IMR-90 (cell line): ENCODE measurements at regions not wholly inside any gene's neighbourhood (a gene's known extent, or its start where the extent isn't known, plus 50 kb on each side); places are given as distances from the start of the nearest gene placed in this dataset.

Experiments
- ATAC-seq: fragments of 200-7000 bp; cut with Tn5 transposase; 2 replicates; pipeline ENCODE4 v1.9.1; 2020; ENCODE audit warnings: low read depth, mild to moderate bottlenecking, moderate library complexity
- BruUV-seq: library from RNA; stranded (reverse); fragments of 400-500 nt; replicated peaks from 2 replicates; lab custom pipeline; 2021; lab: Mats Ljungman, UMichigan
- CTCF ChIA-PET: fragments of 300-600 bp; formaldehyde crosslinking; extraction: SDS; loops from one replicate; lab custom pipeline; 2021; ENCODE audit warnings: antibody characterized with exemption; lab: Yijun Ruan, JAX
- POLR2A ChIA-PET: fragments of 300-600 bp; sonication (Branson Sonifier 250); formaldehyde crosslinking; loops from one replicate; lab custom pipeline; 2022; ENCODE audit warnings: antibody characterized with exemption; ENCODE audit not compliant: unreplicated experiment; lab: Charles Lee
- DNase-seq: peaks from one replicate; pipeline ENCODE4 v3.0.0; 2013
- H2AFZ ChIP-seq: replicated peaks from 2 replicates; pipeline ENCODE3; 2013; ENCODE audit warnings: low read length, mild to moderate bottlenecking; ENCODE audit not compliant: poor library complexity
- H2AK5ac ChIP-seq: 2 replicates; pipeline ENCODE4 v1.6.1; 2013; ENCODE audit warnings: low read depth, low read length, inconsistent platforms
- H2AK9ac ChIP-seq: replicated peaks from 2 replicates; pipeline ENCODE3; 2013; ENCODE audit warnings: mild to moderate bottlenecking, low read depth, low read length, moderate library complexity; ENCODE audit not compliant: poor library complexity
- H2BK120ac ChIP-seq: 2 replicates; pipeline ENCODE4 v1.6.1; 2013; ENCODE audit warnings: low read depth, low read length, inconsistent platforms
- H2BK15ac ChIP-seq: 3 replicates; pipeline ENCODE4 v1.6.1; 2013; ENCODE audit warnings: low read depth, low read length, inconsistent platforms
- H2BK20ac ChIP-seq: 2 replicates; pipeline ENCODE4 v1.6.1; 2013; ENCODE audit warnings: low read depth, mild to moderate bottlenecking, inconsistent platforms, low read length, moderate library complexity
- H2BK5ac ChIP-seq: 2 replicates; pipeline ENCODE4 v1.6.1; 2013; ENCODE audit warnings: mild to moderate bottlenecking, low read depth, low read length, inconsistent platforms; ENCODE audit not compliant: poor library complexity, severe bottlenecking
- H3K14ac ChIP-seq: replicated peaks from 2 replicates; pipeline ENCODE4 v1.6.1; 2013; ENCODE audit warnings: low read depth, low read length, inconsistent platforms
- H3K18ac ChIP-seq: 2 replicates; pipeline ENCODE4 v1.6.1; 2013; ENCODE audit warnings: low read depth, low read length, control low read depth
- H3K23ac ChIP-seq: 2 replicates; pipeline ENCODE4 v1.6.1; 2013; ENCODE audit warnings: low read depth, low read length, inconsistent platforms
- H3K27ac ChIP-seq: 2 replicates; pipeline ENCODE4 v1.5.1; 2013; ENCODE audit warnings: mild to moderate bottlenecking, control low read depth, low read length; ENCODE audit not compliant: insufficient read depth
- H3K27me3 ChIP-seq: 2 replicates; pipeline ENCODE4 v1.6.1; 2013; ENCODE audit warnings: low read length; ENCODE audit not compliant: control insufficient read depth, insufficient read depth
- H3K36me3 ChIP-seq: 2 replicates; pipeline ENCODE4 v1.6.1; 2013; ENCODE audit warnings: low read length, mixed read lengths; ENCODE audit not compliant: control insufficient read depth, insufficient read depth
- H3K4ac ChIP-seq: 2 replicates; pipeline ENCODE4 v1.6.1; 2013; ENCODE audit warnings: low read depth, low read length, inconsistent platforms
- H3K4me1 ChIP-seq: 2 replicates; pipeline ENCODE4 v1.6.1; 2013; ENCODE audit warnings: low read length, mixed read lengths; ENCODE audit not compliant: control insufficient read depth, insufficient read depth
- H3K4me2 ChIP-seq: 2 replicates; pipeline ENCODE4 v1.6.1; 2013; ENCODE audit warnings: low read depth, mild to moderate bottlenecking, control low read depth, low read length, moderate library complexity
- H3K4me3 ChIP-seq: 2 replicates; pipeline ENCODE4 v1.5.1; 2013; ENCODE audit warnings: low read depth, mild to moderate bottlenecking, control low read depth, low read length, moderate library complexity; ENCODE audit not compliant: insufficient read depth
- H3K56ac ChIP-seq: 2 replicates; pipeline ENCODE4 v1.6.1; 2013; ENCODE audit warnings: low read length, inconsistent platforms; ENCODE audit not compliant: insufficient read depth; ENCODE audit errors: extremely low read depth
- H3K79me1 ChIP-seq, 2 experiments: 2 replicates each; pipeline ENCODE4 v1.6.1; 2013; ENCODE audit warnings: low read length in 2 of 2, inconsistent platforms in 1 of 2, low read depth in 1 of 2
- H3K9ac ChIP-seq: 2 replicates; pipeline ENCODE4 v1.6.1; 2013; ENCODE audit warnings: low read depth, low read length, control low read depth
- H3K9me1 ChIP-seq: 2 replicates; pipeline ENCODE4 v1.6.1; 2013; ENCODE audit warnings: low read length, inconsistent platforms; ENCODE audit not compliant: insufficient read depth
- H3K9me3 ChIP-seq: 2 replicates; pipeline ENCODE4 v1.6.1; 2013; ENCODE audit warnings: low read length; ENCODE audit not compliant: control insufficient read depth, insufficient read depth
- H4K20me1 ChIP-seq: 2 replicates; pipeline ENCODE4 v1.6.1; 2013; ENCODE audit warnings: low read length, inconsistent platforms; ENCODE audit not compliant: insufficient read depth
- H4K5ac ChIP-seq: 2 replicates; pipeline ENCODE4 v1.6.1; 2013; ENCODE audit warnings: mild to moderate bottlenecking, low read depth, low read length, control low read depth
- H4K8ac ChIP-seq, 2 experiments: 2 replicates each; pipeline ENCODE4 v1.6.1; 2013; ENCODE audit warnings: low read depth in 2 of 2, low read length in 2 of 2, control low read depth in 1 of 2, inconsistent platforms in 1 of 2
- H4K91ac ChIP-seq: 2 replicates; pipeline ENCODE4 v1.6.1; 2013; ENCODE audit warnings: low read depth, low read length, inconsistent platforms; ENCODE audit not compliant: insufficient read depth
- BHLHE40 ChIP-seq: fragments of 150-350 bp; IDR thresholded peaks from 2 replicates; pipeline ENCODE4 v1.6.1; 2016; ENCODE audit warnings: mild to moderate bottlenecking, low read depth, low read length
- CEBPB ChIP-seq: IDR thresholded peaks from 2 replicates; pipeline ENCODE4 v1.6.1; 2012; ENCODE audit warnings: low read depth, low read length, improper control_type of control experiment
- CHD1 ChIP-seq: IDR thresholded peaks from 2 replicates; pipeline ENCODE4 v1.6.1; 2012; ENCODE audit warnings: low read depth, low read length, improper control_type of control experiment
- ELK1 ChIP-seq: fragments of 150-350 bp; IDR thresholded peaks from 2 replicates; pipeline ENCODE4 v1.6.1; 2016; ENCODE audit warnings: low read depth, mild to moderate bottlenecking, low read length, moderate library complexity, borderline replicate concordance
- FOS ChIP-seq: fragments of 150-350 bp; IDR thresholded peaks from 2 replicates; pipeline ENCODE4 v1.6.1; 2016; ENCODE audit warnings: low read depth, low read length
- MAFK ChIP-seq: IDR thresholded peaks from 2 replicates; pipeline ENCODE4 v1.6.1; 2012; ENCODE audit warnings: low read depth, low read length, improper control_type of control experiment
- MAZ ChIP-seq: IDR thresholded peaks from 2 replicates; pipeline ENCODE4 v1.6.1; 2012; ENCODE audit warnings: low read depth, mild to moderate bottlenecking, low read length, improper control_type of control experiment, moderate library complexity, borderline replicate concordance
- MXI1 ChIP-seq: IDR thresholded peaks from 2 replicates; pipeline ENCODE4 v1.6.1; 2012; ENCODE audit warnings: low read depth, mild to moderate bottlenecking, low read length, moderate library complexity, borderline replicate concordance
- NFE2L2 ChIP-seq: fragments of 150-350 bp; IDR thresholded peaks from 2 replicates; pipeline ENCODE4 v1.6.1; 2016; ENCODE audit warnings: low read depth, mild to moderate bottlenecking, low read length
- POLR2A ChIP-seq: IDR thresholded peaks from 2 replicates; pipeline ENCODE4 v1.6.1; 2012; ENCODE audit warnings: mild to moderate bottlenecking, low read depth, low read length
- RAD21 ChIP-seq: IDR thresholded peaks from 2 replicates; pipeline ENCODE4 v1.6.1; 2012; ENCODE audit warnings: low read length, improper control_type of control experiment
- RCOR1 ChIP-seq: IDR thresholded peaks from 2 replicates; pipeline ENCODE4 v1.6.1; 2012; ENCODE audit warnings: mild to moderate bottlenecking, low read length, improper control_type of control experiment; ENCODE audit not compliant: insufficient replicate concordance
- RFX5 ChIP-seq: IDR thresholded peaks from 2 replicates; pipeline ENCODE4 v1.8.0; 2012; ENCODE audit warnings: low read depth, mild to moderate bottlenecking, low read length, moderate library complexity
- SMC3 ChIP-seq: fragments of 150-350 bp; IDR thresholded peaks from 2 replicates; pipeline ENCODE4 v1.6.1; 2016; ENCODE audit warnings: low read depth, mild to moderate bottlenecking, antibody characterized with exemption, low read length, moderate library complexity
- USF2 ChIP-seq: fragments of 150-350 bp; IDR thresholded peaks from 2 replicates; pipeline ENCODE4 v1.6.1; 2017; ENCODE audit warnings: mild to moderate bottlenecking, antibody characterized with exemption, low read length, low read depth
- WGBS, 2 experiments: methylation state at CpG; one replicate each; pipeline versions ENCODE4 v1.1.5 to v1.1.7; 2013; ENCODE audit warnings: missing lambda C conversion rate in 2 of 2; ENCODE audit not compliant: insufficient read length in 1 of 2; ENCODE audit errors: extremely low coverage in 2 of 2; 5-methylcytosine and 5-hydroxymethylcytosine counted together
- dilution Hi-C: fragments of 300-500 bp; cut with HindIII; formaldehyde crosslinking; loops from one replicate; pipeline ENCODE4 v1.14.3; 2018; ENCODE audit warnings: low sequenced_read_pairs; ENCODE audit not compliant: unreplicated experiment
- in situ Hi-C: fragments of 300-500 bp; cut with MboI; formaldehyde crosslinking; loops from 3 replicates; pipeline ENCODE4 v1.14.3; 2019; ENCODE audit warnings: low sequenced_read_pairs, inconsistent platforms, mixed read lengths
- intact Hi-C: fragments of 100-400 bp; cut with micrococcal nuclease; formaldehyde crosslinking; loops from 2 replicates; pipeline ENCODE4 v1.10.0; 2022
- TF ChIP-seq, protein P1 (sequence below): conservative IDR thresholded peaks from 2 replicates; pipeline ENCODE4 v1.5.1; 2012; ENCODE audit warnings: mild to moderate bottlenecking, low read depth, low read length, improper control_type of control experiment

DNA sequence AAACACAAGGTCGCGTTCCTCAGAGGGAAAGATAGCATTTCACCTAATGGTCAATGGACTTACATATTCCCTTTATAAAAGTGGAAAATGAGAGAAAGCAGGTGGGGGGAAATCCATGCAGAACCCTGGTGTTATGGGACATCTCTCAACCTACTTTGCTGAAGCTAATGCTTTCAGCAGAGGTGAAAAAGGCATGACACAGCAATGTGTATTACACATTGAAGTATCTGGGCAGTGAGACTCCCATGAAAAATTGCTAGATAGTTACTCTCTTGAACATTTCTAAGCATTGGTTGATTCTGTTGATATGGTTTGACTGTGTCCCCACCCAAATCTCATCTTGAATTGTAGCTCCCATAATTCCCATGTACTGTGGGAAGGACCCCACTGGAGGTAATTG, 60.0 kb upstream of the PICALM start:
- no peak overlapping the region for H3K27ac ChIP-seq
- H2BK5ac ChIP-seq: no peak overlapping the region
- H4K8ac ChIP-seq: no peak overlapping the region
- no peak overlapping the region for H2AK9ac ChIP-seq
- no peaks in the 10 kb centered on the region for H3K36me3 ChIP-seq
- no peak overlapping the region for H2BK120ac ChIP-seq
- H3K9me3 ChIP-seq: no peaks in the 10 kb centered on the region
- H2AK5ac ChIP-seq: no peak overlapping the region
- no TSS peak for BruUV-seq
- no peaks in the 10 kb centered on the region for H3K4me1 ChIP-seq
- CTCF ChIA-PET: no interaction called here
- dilution Hi-C loops (no loop called here), in situ Hi-C loops (no loop called here), intact Hi-C loops (no loop called here)
- ATAC-seq: no peak
- no peak overlapping the region for H3K4me3 ChIP-seq
- H2BK20ac ChIP-seq: peak overlapping the region; percentile 31
- DNase-seq: no peak
- H4K5ac ChIP-seq: no peak overlapping the region
- H2AFZ ChIP-seq: no peak overlapping the region
- no peaks in the 10 kb centered on the region for H4K20me1 ChIP-seq
- H3K9ac ChIP-seq: no peak overlapping the region
- H3K79me1 ChIP-seq: no peaks in the 10 kb centered on the region
- TF ChIP-seq, protein P1, sequence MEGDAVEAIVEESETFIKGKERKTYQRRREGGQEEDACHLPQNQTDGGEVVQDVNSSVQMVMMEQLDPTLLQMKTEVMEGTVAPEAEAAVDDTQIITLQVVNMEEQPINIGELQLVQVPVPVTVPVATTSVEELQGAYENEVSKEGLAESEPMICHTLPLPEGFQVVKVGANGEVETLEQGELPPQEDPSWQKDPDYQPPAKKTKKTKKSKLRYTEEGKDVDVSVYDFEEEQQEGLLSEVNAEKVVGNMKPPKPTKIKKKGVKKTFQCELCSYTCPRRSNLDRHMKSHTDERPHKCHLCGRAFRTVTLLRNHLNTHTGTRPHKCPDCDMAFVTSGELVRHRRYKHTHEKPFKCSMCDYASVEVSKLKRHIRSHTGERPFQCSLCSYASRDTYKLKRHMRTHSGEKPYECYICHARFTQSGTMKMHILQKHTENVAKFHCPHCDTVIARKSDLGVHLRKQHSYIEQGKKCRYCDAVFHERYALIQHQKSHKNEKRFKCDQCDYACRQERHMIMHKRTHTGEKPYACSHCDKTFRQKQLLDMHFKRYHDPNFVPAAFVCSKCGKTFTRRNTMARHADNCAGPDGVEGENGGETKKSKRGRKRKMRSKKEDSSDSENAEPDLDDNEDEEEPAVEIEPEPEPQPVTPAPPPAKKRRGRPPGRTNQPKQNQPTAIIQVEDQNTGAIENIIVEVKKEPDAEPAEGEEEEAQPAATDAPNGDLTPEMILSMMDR: no peak
- TF ChIP-seq ELK1: no peak
- TF ChIP-seq RFX5: no peak
- no peak for TF ChIP-seq MAFK
- no peak for TF ChIP-seq MAZ
- no peak for TF ChIP-seq BHLHE40
- no peak for TF ChIP-seq NFE2L2
- no peak for TF ChIP-seq MXI1
- TF ChIP-seq CEBPB: no peak
- no peak for TF ChIP-seq CHD1
- TF ChIP-seq SMC3: no peak
- TF ChIP-seq RCOR1: no peak
- TF ChIP-seq POLR2A: no peak
- no peak for TF ChIP-seq USF2
- TF ChIP-seq RAD21: no peak
- no peak for TF ChIP-seq FOS
- H3K56ac ChIP-seq: no peak overlapping the region
- H3K27me3 ChIP-seq: no peaks in the 10 kb centered on the region
- no peak overlapping the region for H2BK15ac ChIP-seq
- peaks cover 3% of the 10 kb centered on the region; the same call in 1 of the 2 replicates for H3K9me1 ChIP-seq
- H3K23ac ChIP-seq: no peak overlapping the region
- no peak overlapping the region for H4K91ac ChIP-seq
- POLR2A ChIA-PET: no interaction called here
- H3K4ac ChIP-seq: peak overlapping the region; percentile 51; the same call in 1 of the 2 replicates
- no peak overlapping the region for H3K14ac ChIP-seq
- no peak overlapping the region for H3K4me2 ChIP-seq
- WGBS, 2 experiments: no CpG with 5 or more reads among the region's 2 CpGs
- H3K18ac ChIP-seq: no peak overlapping the region; the same call in 1 of the 2 replicates
